Neural cell (in vitro differentiated cells): ENCODE measurements at regions not wholly inside any gene's neighbourhood (a gene's known extent, or its start where the extent isn't known, plus 50 kb on each side); places are given as distances from the start of the nearest gene placed in this dataset.

Source experiments
- EP300 ChIP-seq: fragments of 450-650 bp; conservative IDR thresholded peaks from 2 replicates; pipeline ENCODE4 v1.6.1; 2014; ENCODE audit warnings: antibody characterized with exemption, mild to moderate bottlenecking, moderate library complexity; ENCODE audit not compliant: poor library complexity, severe bottlenecking
- EZH2 ChIP-seq: fragments of 200-600, 300-800 bp; shearing (Covaris generic), sonication (generic); IDR thresholded peaks from 2 replicates; pipeline ENCODE4 v1.6.1; 2014; ENCODE audit warnings: antibody characterized with exemption, low read length, borderline replicate concordance, mild to moderate bottlenecking; ENCODE audit not compliant: insufficient read depth, poor library complexity, severe bottlenecking
- MXI1 ChIP-seq: fragments of 450-650 bp; conservative IDR thresholded peaks from 2 replicates; pipeline ENCODE4 v1.6.1; 2014; ENCODE audit warnings: antibody characterized with exemption, mild to moderate bottlenecking; ENCODE audit not compliant: poor library complexity, severe bottlenecking
- POLR2AphosphoS5 ChIP-seq: IDR thresholded peaks from 2 replicates; pipeline ENCODE4 v1.6.1; 2012
- RAD21 ChIP-seq: fragments of 450-650 bp; conservative IDR thresholded peaks from 2 replicates; pipeline ENCODE4 v1.6.1; 2014; ENCODE audit warnings: antibody characterized with exemption, mild to moderate bottlenecking, moderate library complexity
- REST ChIP-seq: IDR thresholded peaks from 2 replicates; pipeline ENCODE4 v1.6.1; 2012; ENCODE audit warnings: borderline replicate concordance
- SMC3 ChIP-seq: fragments of 450-650 bp; conservative IDR thresholded peaks from 2 replicates; pipeline ENCODE4 v1.6.1; 2014; ENCODE audit warnings: antibody characterized with exemption, mild to moderate bottlenecking, moderate library complexity; ENCODE audit not compliant: poor library complexity
- TAF1 ChIP-seq: IDR thresholded peaks from 2 replicates; pipeline ENCODE4 v1.6.1; 2012; ENCODE audit warnings: low read depth
- TF ChIP-seq, protein P1 (sequence below): fragments of 450-650 bp; IDR thresholded peaks from 2 replicates; pipeline ENCODE4 v1.5.1; 2014; ENCODE audit warnings: antibody characterized with exemption, mild to moderate bottlenecking, moderate library complexity; ENCODE audit not compliant: poor library complexity, severe bottlenecking

DNA sequence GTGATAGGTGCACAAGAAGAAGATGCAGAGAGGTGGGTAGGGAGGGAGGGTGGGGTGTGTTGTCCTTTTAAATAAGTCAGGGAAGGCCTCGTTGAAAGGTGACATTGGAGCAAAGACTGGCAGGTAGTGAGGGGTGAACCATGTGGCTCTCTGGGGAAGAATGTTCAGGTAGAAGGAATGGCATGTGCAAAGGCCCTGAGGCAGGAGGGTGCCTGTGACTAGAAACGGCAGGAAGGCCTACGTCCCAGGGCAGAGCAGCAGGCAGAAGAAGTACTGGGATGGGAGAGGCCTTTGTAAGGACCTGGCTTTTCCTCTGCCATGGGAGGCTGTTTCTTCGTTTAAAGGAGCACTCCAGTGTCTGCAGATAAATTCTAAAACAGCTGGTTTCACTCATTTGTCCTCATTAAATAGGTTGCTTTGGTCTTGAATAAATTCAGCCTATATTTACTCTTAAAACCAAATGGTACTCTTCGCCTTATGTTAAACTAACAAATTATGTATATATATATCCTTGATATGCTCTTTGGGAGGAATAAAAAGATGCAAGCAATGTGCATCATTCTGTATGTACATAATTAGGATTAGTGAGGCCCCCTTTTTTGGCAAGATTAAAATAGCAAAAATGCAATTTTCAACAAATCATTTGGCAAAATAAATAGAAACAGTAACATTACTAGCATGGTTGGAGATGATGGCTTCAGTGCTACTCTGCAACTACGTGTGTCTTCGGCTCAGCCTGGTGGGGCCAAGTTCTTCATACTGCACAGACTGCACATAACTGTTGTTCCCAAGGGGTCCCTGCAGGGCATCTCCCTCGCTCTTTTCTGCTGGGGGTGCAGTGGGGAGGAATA lies 151.4 kb downstream of the KLF13 start:
- TF ChIP-seq, protein P1, sequence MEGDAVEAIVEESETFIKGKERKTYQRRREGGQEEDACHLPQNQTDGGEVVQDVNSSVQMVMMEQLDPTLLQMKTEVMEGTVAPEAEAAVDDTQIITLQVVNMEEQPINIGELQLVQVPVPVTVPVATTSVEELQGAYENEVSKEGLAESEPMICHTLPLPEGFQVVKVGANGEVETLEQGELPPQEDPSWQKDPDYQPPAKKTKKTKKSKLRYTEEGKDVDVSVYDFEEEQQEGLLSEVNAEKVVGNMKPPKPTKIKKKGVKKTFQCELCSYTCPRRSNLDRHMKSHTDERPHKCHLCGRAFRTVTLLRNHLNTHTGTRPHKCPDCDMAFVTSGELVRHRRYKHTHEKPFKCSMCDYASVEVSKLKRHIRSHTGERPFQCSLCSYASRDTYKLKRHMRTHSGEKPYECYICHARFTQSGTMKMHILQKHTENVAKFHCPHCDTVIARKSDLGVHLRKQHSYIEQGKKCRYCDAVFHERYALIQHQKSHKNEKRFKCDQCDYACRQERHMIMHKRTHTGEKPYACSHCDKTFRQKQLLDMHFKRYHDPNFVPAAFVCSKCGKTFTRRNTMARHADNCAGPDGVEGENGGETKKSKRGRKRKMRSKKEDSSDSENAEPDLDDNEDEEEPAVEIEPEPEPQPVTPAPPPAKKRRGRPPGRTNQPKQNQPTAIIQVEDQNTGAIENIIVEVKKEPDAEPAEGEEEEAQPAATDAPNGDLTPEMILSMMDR = no peak
- no peak for TF ChIP-seq MXI1
- TF ChIP-seq POLR2AphosphoS5 = no peak
- TF ChIP-seq TAF1 = no peak
- TF ChIP-seq EZH2 = no peak
- no peak for TF ChIP-seq REST
- no peak for TF ChIP-seq RAD21
- TF ChIP-seq EP300 = no peak
- TF ChIP-seq SMC3 = no peak
